Activated CD4-positive, alpha-beta T cell treated with anti-CD3 and anti-CD28 coated beads, Interleukin-2, amount 50 U/mL, for 24 hours (primary cell): ENCODE measurements at regions not wholly inside any gene's neighbourhood (a gene's known extent, or its start where the extent isn't known, plus 50 kb on each side); places are given as distances from the start of the nearest gene placed in this dataset.
"Not testable (repeated sequence)": the region's sequence is repeated elsewhere in the genome, so short reads cannot be mapped to it uniquely, and the experiment has no call there.

ENCODE experiments used
- DNase-seq, 2 donors: peaks; one replicate each; pipeline ENCODE4 v3.0.0-alpha.2; 2020; ENCODE audit warnings: low read depth in 1 of 2, low spot score in 1 of 2

DNA sequence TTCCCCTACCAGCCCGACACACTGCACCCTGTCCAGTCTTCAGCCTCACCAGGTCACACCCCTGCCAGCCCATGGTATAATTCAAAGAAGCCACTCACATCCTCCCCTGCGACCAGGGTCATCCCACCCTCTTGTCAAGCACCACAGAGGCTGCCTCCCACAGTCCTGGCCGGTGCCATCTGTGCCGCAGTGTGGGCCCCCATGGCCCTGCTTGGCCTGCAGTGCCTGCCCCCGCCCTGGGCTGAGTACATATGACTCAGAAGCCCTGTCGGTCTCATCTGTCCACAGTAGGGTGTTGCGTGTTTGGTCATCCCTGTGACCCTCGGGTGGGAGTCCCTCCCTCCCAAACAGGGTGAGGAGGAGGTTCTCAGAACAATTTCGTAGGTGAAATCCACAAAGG is 190.8 kb upstream of the AJAP1 start:
- DNase-seq, result no peak

DNA sequence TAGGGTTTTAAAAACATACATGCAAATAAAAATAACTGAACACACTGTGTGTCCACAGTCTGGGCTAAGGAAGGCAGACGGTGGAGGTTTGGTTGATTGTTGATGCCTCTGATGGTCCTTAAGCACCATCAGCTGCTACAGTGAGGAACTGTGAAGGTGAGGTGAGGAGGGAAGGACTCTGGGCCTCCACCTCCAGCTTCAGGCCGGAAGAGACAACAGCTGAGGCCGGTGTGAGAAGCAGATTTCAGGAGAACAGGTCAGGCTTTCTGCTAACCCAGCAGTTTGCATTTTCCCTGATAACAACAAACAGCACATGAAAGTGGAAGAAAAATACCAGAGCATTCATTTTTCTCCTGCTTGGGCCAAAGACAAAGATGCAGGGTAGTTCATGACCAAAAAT is 189.9 kb upstream of the AJAP1 start:
- DNase-seq, result no peak

DNA sequence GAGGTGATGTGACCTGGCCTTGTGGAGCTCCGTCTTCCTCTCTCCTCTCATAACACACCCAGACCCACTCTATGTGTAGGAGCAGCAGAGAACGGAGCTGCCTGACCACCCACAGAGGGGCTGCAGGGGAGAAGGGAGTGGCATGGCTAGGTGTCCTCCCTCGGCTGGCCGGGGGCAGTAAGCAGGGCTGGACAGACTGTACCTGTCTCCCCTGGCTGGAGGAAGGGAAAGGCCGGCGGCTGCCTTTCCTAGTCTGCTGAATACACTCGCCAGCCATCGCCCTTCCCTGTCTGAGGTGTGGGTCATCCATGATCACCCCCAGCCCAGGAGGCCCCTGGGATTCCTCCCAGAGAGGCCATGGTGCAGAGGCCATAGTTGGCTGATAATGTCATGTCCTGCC is 187.2 kb upstream of the AJAP1 start:
- DNase-seq, result no peak

DNA sequence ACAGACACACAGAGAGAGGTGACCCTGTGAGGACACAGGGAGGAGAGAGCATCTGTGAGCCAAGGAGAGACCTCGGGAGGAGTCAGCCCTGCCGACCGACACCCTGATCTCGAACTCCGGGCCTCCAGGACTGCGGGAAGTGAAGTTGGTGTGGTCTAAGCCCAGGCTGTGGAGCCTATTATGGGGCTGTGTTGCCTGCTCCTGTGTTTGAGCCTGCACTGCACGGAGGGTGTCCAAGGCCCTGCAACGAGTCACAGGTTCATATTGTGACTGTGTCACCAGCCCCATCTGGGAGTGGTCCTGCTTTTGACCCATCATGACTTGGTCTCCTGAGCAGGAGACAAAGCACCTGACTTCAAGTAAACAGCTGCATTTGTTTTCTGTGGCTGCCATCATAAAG is 186.0 kb upstream of the AJAP1 start:
- no peak for DNase-seq

DNA sequence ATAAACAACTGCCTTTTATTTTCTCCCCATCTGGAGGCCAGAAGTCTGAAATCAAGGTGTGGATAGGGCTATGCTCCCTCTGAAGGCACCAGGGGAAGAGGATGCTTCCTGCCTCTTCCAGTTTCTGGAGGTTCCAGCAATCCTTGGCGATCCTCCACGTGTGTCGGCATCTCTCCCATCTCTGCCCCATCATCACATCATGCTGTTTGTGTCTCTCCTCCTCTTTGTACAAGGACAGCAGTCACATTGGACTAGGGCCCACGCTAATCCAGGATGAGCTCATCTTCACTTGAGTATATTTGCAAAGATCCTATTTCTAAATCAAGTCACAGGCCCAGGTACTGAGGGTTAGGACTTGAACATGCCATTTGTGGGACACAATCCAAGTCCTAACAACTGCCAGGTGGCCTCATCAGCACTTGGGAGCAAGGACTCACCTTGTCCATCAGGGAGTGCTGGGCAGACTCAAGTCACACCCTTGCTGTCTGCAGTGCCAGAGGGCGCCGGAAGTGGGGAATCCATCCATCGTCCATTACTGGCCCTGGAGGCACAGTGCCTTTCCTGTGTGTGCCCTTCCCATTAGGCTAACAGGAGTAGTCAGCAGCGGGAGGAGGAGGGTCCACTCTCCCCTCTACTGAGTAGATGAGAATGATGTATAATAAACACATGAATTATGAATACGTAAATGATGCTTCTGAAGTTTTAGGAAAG is 185.4 kb upstream of the AJAP1 start:
- DNase-seq, result no peak

DNA sequence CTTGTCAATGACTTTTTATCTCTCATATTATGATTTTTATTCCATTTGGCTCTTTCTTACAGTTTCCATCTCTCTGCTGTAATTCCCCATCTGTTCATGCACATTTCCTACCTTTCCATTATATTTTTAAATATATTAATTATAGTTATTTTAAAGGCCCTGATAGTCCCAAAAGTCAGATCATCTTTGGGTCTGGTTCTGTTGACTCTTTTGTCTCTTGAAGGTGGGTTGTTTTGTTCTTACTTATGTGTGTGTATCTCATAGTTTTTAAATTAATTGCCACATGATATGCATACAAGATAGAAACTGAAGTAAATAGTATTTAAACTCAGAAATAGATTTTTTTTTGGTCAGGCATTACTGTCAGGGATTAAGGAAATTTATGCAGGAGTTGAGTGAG is 178.0 kb upstream of the AJAP1 start:
- DNase-seq, result no peak

DNA sequence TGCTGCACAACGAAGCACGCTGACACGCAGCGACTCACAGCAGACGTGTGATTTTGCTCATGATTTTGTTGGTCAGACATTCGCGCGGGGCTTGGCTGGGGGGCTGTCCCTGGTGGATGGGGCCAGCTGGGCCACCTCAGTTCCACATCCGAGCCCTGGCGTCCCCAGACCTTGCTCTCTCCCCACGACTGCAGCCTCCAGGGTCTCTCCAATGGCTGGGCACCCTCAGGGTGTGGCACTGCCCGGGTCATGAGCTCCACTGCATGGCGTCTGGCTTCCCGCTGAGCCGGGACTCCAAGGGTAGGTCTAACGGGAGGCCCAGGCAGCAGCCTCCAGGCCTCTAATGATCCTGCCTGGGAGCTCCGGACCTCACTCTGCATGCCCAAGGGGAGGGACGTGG is 173.0 kb upstream of the AJAP1 start:
- DNase-seq, result no peak

DNA sequence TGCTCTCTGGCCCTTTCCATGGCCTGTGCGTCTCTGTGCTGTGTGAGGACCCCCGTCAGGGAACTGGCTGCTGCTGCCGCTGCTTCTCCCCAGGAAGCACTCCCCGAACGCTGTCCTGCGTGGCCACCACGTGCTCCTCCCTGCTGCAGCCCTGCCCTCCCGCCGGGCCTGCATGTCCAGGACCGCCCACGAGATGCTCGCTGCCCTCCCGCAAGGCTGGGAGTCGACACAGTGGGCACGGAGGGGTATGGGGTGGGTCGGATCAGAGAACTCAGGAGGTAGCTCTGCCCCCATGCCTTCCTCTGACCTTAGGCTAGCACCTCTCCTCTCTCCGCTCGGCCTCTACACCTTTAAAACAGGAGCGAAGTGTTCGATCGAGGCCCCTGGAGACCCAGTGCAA is 171.9 kb upstream of the AJAP1 start:
- no peak for DNase-seq

DNA sequence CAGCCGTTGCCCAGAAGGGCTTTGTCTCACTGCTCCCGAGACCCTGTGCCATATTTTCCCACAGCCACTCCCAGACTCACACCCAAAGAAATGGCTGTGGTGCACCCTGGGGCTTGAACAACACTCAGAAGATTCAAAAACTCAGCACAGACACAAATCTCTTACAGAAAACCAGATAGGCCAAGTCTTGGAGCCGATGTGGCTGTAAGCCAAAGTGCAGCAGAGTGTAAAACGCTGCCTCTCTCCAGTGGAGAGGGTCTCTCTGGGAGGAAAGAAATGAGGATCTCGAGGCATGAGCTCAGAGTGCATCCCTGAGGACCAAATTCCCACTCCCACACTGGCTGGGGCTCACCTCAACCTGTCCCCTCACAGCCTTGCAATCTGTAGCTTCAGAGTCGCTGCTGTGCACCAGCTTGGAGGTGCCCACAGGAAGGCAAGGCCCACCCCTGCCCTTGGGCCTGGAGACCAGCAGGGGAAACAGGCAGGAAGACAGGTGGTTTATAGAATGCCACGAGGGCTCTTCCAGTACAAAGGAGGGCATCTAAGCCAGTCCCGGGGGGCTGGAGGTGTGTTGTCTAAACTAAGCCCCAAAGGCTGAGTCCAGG is 171.3 kb upstream of the AJAP1 start:
- DNase-seq, result no peak

DNA sequence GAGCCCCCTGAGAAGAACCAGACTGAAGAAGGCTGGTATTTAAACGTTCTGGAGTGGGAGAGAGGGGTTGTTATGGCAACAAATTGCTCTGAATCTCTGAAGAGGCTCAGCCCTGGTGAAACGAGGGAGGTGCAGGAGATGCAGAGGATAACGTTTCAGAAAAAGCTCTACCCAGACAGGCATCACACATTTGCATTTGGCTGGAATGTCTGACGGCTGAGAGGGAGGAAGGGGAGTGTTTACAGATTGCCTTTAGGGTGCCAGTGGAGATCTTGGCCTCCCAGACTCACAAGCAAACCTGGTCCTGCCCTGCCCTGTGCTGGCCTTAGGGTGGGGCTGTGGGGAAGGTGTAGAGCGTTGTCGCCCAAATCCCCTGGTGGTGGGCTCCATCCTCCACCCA is 169.0 kb upstream of the AJAP1 start:
- DNase-seq, result no peak

DNA sequence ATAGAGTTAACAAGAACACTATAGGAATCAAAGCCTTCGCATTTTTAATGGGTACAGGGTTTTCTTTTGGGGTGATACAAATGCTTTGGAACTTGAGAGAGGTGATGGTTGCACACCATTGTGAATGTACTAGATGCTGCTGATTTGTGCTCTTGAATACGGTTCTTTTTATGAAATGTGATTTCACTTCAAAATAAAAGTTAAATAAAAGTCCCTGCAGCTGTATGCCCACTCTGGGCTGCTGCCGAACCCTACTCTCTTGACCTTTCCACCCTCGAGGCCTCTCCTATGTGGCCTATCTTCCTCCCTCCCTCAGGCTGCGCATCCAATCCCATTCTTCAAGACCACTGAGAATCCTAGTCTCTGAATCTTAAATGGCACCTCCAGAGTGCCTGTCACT is 168.5 kb upstream of the AJAP1 start:
- DNase-seq, result no peak

DNA sequence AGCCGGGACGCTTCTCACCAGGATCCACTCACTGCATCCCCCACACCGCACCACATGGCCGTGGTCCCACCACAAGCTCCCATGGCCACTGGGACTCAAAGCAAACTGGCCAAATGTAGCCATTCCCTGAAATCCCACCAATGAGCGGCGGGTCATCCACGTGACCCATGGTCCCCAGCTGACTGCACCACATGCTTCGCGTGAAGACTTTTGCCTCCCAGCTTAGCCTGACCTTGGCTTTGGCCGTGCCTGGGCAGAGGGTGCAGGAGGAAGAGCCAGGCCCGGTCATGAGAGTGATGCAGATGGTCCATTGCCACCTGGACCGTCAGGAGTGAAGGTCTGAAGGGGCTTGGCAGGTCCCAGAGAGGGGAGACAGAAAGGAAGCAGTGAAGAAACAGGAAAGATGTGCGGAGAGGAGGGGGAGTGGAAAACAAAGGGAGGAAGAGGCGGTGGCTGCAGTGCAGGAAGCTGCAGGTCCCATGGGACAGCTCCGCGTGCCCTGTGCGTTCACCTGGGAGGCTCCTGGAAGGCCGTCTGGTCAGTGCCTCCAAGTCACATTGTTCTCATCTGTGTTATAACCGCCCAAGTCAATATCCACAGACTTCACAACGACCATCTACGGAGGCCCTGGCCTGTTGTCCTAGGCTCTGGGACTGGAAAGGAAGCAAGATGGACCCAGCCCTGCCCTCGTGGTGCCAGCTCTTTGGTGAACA is 167.8 kb upstream of the AJAP1 start:
- no peak for DNase-seq

DNA sequence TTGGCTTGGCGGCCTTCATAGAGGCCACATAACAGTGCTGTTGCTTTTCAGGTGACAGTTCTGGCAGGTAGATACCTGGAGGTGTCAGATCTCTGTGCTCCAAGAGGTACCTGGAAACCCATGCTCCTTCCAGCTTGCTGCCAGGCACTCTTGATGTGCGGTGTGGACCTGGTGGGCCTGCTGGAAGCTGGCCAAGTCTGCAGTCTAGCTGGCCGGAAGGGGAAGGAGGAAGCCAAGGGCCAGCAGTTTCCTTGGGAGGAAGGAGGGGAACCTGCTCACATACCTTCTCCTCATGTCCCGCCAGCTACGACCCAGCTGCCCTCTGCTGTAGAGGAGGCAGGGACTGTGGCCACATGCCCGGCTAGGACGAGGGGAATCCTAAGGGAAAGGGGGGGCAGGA is 166.4 kb upstream of the AJAP1 start:
- no peak for DNase-seq

DNA sequence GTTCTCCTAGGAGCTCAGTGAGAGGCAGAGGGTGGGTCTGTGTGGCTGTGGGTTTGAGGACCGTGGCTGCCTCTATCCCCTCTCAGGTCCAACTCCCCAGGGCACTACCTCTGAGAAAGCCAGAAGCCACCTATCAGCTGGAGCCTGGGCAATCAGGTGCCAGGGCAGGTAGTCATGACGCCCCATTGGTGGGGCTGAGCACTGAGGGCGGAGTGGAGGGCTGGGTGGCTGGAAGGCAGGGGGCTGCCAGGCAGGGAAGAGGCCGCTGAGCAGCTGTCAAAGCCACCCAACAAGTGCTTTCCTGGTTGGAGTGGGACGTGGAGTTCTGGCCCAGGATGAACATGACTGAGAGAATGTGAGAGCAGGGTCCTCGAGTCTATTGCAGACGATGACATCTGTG is 164.9 kb upstream of the AJAP1 start:
- no peak for DNase-seq

DNA sequence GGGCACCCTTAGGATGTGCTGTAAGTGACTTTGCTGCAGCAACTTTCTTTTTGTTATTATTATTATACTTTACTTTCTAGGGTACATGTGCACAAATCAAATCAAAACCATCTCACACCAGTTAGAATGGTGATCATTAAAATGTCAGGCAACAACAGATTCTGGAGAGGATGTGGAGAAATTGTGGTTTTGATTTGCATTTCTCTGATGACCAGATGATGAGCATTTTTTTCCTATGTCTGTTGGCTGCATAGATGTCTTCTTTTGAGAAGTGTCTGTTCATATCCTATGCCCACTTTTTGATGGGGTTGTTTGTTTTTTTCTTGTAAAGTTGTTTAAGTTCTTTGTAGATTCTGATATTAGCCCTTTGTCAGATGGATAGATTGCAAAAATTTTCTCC is 164.4 kb upstream of the AJAP1 start:
- DNase-seq, result not testable (repeated sequence)

DNA sequence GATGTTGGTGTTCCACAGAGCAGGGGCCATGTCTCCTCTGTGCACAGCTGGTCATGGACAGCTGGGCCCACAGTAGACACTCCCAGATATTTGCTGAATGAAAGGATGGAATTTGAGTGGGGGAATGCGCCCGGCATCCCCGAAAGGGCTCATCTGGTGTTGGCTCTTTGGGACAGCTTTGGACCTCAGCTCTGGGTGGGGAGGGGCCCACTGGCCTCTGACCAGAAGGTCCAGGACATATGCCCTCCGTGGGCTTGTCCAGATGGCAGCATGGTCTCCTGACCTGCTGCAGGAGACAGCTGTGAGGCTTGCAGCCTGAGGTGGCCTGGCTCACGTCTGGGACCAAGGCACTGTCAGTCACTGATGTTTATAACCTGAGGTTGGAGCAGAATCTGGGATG is 160.4 kb upstream of the AJAP1 start:
- DNase-seq, result no peak

DNA sequence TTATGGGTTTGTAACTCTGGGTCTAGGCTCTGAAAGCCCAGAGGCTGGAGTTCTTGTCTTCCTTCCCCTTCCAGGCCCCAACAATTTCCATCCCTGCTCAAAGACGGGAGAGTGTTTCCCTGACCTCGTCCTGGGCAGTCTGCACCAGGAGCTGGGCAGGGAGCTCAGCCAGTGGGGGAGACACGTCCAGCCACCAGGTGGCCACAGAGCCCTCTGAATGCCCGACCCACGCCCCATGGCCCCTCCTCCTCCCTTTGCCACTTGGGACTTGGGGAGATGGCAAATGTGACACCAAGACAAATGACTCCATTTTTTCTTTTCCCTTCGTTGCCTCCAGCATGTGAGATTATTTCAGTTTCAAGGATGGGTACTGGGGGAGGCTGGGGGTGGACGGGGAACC is 159.9 kb upstream of the AJAP1 start:
- DNase-seq, result no peak

DNA sequence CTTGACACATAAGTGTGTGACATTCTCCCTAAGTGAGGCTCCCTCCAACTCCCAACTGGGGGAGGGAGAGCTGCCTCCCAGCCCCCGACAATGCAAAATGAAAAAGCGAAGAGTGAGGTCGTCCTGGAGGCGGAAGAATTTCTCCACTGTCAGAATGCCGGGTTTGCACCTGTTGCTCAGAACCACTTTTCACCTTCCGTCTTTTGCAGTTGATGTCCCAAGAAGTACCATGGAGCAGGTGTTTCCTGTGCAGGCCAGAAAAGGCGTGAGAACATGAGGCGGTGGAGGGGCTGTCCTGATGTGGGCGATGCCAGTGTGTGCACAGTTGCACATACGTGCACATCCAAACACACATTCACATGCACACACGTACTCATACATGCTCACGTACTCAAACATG is 158.6 kb upstream of the AJAP1 start:
- DNase-seq, result no peak

DNA sequence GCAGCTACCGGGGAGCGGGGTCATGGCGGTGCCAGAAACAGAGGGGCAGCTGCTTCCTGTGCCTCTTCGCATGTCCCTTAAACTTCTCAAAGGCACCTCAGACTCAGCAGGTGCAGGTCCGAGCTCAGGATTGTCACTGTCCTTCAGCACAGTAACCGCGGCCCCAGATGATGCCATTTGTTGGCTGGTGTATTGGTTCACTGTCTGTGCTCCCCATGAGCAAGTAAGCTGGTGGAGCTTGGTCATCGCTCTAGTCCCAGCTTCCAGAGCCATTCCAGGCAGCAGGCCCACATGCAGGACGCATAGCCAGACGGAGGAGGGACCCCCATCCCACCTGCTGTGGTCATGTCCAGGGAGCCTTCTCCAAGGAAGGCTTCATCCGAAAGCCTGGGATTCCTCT is 154.0 kb upstream of the AJAP1 start:
- no peak for DNase-seq

DNA sequence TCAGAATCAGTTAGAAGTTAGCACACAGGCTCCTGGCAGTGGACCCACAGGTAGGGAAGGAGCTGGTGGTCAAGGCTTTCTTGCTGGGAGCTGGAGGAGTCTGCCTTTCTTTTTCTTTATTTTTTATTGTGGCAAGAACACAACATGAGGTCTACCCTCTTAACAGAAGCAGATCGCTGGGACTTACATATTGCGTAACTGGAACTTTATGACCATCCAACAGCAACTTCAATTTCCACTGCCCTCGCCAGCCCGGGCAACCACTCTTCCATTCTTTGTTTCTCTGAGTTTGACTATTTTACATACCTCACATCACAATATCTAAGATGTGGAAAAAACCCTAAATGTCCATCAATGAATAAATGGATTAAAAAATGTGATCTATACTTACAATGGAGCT is 147.8 kb upstream of the AJAP1 start:
- DNase-seq, result no peak

DNA sequence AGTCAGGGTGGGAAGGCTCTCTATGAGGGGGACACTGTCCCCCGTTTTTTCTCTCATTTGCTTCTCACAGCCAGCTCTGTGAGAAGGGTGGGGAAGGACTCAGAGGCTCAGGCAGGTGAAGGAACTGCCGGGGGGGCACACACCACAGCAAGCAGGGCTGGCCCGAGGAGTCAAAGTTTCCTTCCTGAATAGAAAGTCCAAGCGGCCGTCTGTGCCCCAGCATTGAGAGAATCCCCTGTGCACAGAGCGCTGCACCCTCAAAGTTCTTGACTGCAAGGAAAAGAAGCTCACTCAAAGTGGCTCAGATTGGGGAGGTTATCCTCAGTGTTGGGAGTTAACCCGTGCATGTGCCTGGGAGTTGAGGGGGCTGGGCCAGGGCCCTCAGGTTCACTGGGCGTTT is 145.2 kb upstream of the AJAP1 start:
- DNase-seq, result no peak

DNA sequence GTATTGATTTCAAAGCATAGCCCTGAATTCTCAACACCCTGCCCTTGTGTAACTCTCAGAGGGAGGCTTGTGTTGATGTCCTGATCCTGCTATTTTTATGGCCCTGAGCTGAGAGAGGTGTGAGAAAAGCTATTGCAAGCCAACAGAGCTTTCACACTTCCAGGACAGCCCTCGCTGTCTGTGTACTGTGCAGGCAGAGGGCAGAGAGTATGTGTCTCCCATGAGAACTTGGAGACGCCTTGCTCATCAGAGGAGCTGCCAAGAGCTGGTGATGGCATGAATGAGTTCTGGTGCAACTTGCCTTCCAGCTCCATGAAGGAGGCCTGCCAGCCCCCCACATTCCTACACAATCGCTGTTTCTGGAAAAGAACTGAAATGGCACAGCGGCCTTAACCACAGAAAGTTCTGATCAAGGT is 144.1 kb upstream of the AJAP1 start:
- DNase-seq, result no peak

DNA sequence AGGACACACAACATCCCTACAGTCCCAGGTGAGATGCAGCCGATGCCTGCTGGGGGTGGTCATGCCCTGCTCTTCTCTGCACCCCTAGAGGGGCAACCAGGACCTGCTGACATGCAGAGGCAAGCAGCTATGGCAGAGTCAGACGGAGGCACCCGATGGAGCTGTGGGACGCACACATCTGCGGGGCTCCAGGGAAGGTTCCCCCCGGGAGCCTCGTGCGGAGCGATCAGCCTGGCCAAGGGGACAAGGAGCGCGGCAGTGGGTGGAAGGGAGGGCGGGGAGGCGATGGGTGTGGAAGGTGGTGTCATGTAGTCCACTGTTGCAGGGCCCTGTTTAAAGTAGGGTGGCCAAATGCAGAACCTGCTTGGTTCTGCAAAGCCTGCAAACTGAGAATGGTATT is 143.0 kb upstream of the AJAP1 start:
- DNase-seq, result no peak
